Subcutaneous abdominal adipose tissue (tissue), 5 donors: ENCODE measurements at regions not wholly inside any gene's neighbourhood (a gene's known extent, or its start where the extent isn't known, plus 50 kb on each side); places are given as distances from the start of the nearest gene placed in this dataset.

ENCODE experiments used
- H3K27ac ChIP-seq: one replicate; pipeline ENCODE4 v1.7.0; 2013; ENCODE audit warnings: low read depth, mild to moderate bottlenecking, inconsistent platforms, low read length, moderate library complexity
- H3K27me3 ChIP-seq, 5 donors: one replicate each; pipeline ENCODE4 v1.7.0; 2013; ENCODE audit warnings: low read length in 5 of 5, inconsistent platforms in 1 of 5; ENCODE audit not compliant: control insufficient read depth in 5 of 5, insufficient read depth in 4 of 5
- H3K36me3 ChIP-seq, 5 donors: one replicate each; pipeline ENCODE4 v1.7.0; 2013; ENCODE audit warnings: low read length in 5 of 5; ENCODE audit not compliant: control insufficient read depth in 5 of 5, insufficient read depth in 5 of 5
- H3K4me1 ChIP-seq, 5 donors: one replicate each; pipeline ENCODE4 v1.7.0; 2013; ENCODE audit warnings: low read length in 5 of 5, mild to moderate bottlenecking in 3 of 5, moderate library complexity in 1 of 5; ENCODE audit not compliant: control insufficient read depth in 5 of 5, insufficient read depth in 5 of 5
- H3K4me3 ChIP-seq, 5 donors: one replicate each; pipeline ENCODE4 v1.7.0; 2013; ENCODE audit warnings: low read length in 5 of 5, low read depth in 1 of 5
- H3K9ac ChIP-seq, 5 donors: one replicate each; pipeline ENCODE4 v1.7.0; 2013; ENCODE audit warnings: low read length in 5 of 5, mild to moderate bottlenecking in 4 of 5, moderate library complexity in 3 of 5
- H3K9me3 ChIP-seq, 5 donors: one replicate each; pipeline ENCODE4 v1.7.0; 2013; ENCODE audit warnings: low read length in 5 of 5; ENCODE audit not compliant: control insufficient read depth in 5 of 5
- donor health status: healthy.
- donor health status: healthy.
- donor health status: healthy.
- donor health status: healthy.
- donor health status: healthy.

DNA sequence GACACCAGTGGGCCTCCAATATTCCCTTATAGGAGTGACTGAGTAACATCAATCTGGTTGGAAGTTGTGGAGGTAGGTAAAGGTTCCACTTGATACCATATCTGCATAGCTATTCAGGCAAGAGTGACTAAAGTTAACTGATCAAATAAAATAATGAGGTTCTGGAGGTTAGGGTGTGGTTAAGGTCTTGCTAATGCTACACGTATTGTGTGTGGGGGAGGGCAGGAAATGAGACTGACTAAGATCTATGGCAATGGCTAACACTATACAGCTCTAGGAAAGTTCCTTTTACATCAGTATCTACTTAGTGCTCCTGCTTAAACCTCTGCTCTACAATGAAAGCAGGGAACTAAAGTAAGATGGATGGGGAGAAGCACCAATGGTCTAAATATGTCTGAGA, 149.1 kb upstream of the MGAT5 start:
- Histone ChIP-seq H3K9me3 (no peaks in the 10 kb centered on the region), H3K9ac (no peak overlapping the region), H3K27me3 (no peaks in the 10 kb centered on the region), H3K36me3 (no peaks in the 10 kb centered on the region), H3K27ac (no peak overlapping the region), H3K4me3 (no peak overlapping the region), H3K4me1 (peaks cover 0 to 7% (median 0%) of the 10 kb centered on the region in 5 donors)

DNA sequence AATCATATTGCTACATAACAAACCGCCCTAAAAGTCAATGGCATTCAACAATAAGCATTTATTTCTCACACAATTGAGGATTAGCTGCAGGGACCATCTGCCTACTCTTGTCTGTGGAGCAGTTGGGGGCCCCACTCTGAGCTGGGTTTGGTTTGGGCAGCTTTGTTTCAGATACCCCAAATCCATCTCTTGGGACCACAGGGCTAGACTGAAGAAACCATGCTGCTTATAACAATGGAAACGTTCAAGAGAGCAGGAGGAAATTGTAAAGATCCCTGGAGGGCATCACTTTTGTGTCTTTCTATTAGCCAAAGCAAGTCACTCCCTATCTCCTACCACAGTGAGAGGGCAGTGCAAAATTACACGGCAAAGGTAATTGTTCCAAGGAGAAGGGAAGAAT, 146.5 kb upstream of the MGAT5 start:
- H3K4me1 ChIP-seq = peaks cover 0 to 7% (median 0%) of the 10 kb centered on the region in 5 donors
- no peak overlapping the region for H3K9ac ChIP-seq
- H3K27ac ChIP-seq = no peak overlapping the region
- H3K4me3 ChIP-seq = no peak overlapping the region
- no peaks in the 10 kb centered on the region for H3K36me3 ChIP-seq
- H3K9me3 ChIP-seq = peaks cover 0 to 10% (median 6%) of the 10 kb centered on the region in 5 donors
- H3K27me3 ChIP-seq = no peaks in the 10 kb centered on the region

- no peaks in the 10 kb centered on the region for H3K27me3 ChIP-seq
- H3K9ac ChIP-seq = no peak overlapping the region
- H3K4me1 ChIP-seq = peaks cover 0 to 7% (median 0%) of the 10 kb centered on the region in 5 donors
- H3K36me3 ChIP-seq = no peaks in the 10 kb centered on the region
- peaks cover 0 to 10% (median 6%) of the 10 kb centered on the region in 5 donors for H3K9me3 ChIP-seq
- no peak overlapping the region for H3K4me3 ChIP-seq
- no peak overlapping the region for H3K27ac ChIP-seq
Observed at GRCh38 chr2:134108113-134108512, 145.8 kb upstream of the MGAT5 start.

GRCh38 chr2:134109246-134109645, 144.6 kb upstream of the MGAT5 start:
- Histone ChIP-seq H3K36me3 (no peaks in the 10 kb centered on the region), H3K4me1 (peaks cover 0 to 3% (median 0%) of the 10 kb centered on the region in 5 donors), H3K27me3 (no peaks in the 10 kb centered on the region), H3K9me3 (peaks cover 0 to 10% (median 6%) of the 10 kb centered on the region in 5 donors), H3K9ac (no peak overlapping the region), H3K4me3 (no peak overlapping the region), H3K27ac (no peak overlapping the region)

- H3K27me3 ChIP-seq = no peaks in the 10 kb centered on the region
- H3K4me1 ChIP-seq = no peaks in the 10 kb centered on the region
- H3K9ac ChIP-seq = no peak overlapping the region
- no peak overlapping the region for H3K27ac ChIP-seq
- H3K36me3 ChIP-seq = no peaks in the 10 kb centered on the region
- no peak overlapping the region for H3K4me3 ChIP-seq
- peaks cover 0 to 10% (median 6%) of the 10 kb centered on the region in 5 donors for H3K9me3 ChIP-seq
Observed at GRCh38 chr2:134109725-134110124, 144.1 kb upstream of the MGAT5 start.

DNA sequence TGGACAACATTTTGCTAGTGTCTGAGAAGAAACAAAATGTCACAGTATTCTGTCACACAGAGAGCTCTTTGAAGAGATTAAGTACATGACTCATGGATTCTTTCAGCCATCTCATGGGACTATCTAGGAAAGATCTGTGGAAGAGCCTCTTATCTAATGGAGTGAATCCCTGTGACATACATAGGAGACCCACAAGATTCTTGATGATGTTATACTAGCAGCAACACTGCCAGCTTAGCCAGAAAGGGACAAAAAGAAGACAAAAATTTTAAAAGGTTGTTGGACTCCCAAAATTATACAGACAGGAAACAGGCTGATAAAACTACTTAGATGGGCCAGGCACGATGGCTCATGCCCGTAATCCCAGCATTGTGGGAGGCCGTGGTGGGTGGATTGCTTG, 143.3 kb upstream of the MGAT5 start:
- Histone ChIP-seq H3K9ac (no peak overlapping the region), H3K27me3 (no peaks in the 10 kb centered on the region), H3K9me3 (peaks cover 0 to 10% (median 6%) of the 10 kb centered on the region in 5 donors), H3K4me3 (no peak overlapping the region), H3K36me3 (no peaks in the 10 kb centered on the region), H3K27ac (no peak overlapping the region), H3K4me1 (no peaks in the 10 kb centered on the region)

GRCh38 chr2:134117676-134118075, 136.2 kb upstream of the MGAT5 start:
- H3K4me1 ChIP-seq = peaks cover 6 to 36% (median 27%) of the 10 kb centered on the region in 5 donors
- H3K9me3 ChIP-seq = no peaks in the 10 kb centered on the region
- H3K27ac ChIP-seq = no peak overlapping the region
- H3K4me3 ChIP-seq = no peak overlapping the region
- no peak overlapping the region for H3K9ac ChIP-seq
- no peaks in the 10 kb centered on the region for H3K27me3 ChIP-seq
- H3K36me3 ChIP-seq = no peaks in the 10 kb centered on the region

DNA sequence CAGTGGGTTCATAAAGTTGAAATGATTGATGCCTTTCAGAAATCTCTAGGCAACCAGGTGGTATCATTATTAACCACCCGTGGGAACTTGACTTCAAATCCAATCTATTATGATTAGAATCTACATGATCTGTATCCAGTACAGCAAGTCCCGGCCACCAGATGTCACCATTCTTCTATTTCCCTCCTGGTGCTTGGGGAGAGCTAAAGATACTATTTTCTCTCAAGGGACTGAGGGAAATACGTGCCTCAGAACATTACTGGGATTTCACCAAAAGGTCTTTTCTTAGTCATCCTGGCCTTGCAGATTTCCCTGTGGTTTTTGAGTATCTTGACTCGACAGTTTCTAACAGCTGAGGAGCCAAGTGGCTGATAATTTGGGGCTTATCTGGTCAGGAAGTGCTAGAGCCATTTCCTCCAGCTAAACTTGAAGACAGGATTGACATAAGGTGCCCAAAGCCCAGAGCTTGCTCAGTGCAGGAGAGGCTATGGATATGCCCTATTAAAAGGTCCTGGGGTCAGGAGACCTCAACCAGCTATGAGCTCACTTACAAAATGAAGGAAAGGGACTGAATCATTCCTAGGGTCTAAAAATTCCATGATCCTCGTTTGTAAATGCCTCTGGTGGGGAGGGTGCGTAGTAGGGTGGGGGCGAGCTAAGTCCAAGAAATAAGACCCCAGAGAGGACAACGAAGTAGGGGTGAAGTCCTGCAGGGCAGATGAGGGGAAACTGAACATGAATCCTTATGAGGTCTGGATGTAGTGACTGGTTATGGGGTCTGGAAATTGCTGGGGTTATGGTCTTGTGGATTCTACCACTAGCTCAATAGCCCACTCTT, 135.4 kb upstream of the MGAT5 start:
- Histone ChIP-seq H3K9me3 (no peaks in the 10 kb centered on the region), H3K4me3 (peak overlapping the region; percentile 4 to 88 (median 49)), H3K4me1 (peaks cover 10 to 45% (median 27%) of the 10 kb centered on the region in 5 donors), H3K27ac (peak overlapping the region; percentile 45), H3K9ac (peak overlapping the region in 1 of 5 donors; percentile 35), H3K36me3 (no peaks in the 10 kb centered on the region), H3K27me3 (no peaks in the 10 kb centered on the region)

DNA sequence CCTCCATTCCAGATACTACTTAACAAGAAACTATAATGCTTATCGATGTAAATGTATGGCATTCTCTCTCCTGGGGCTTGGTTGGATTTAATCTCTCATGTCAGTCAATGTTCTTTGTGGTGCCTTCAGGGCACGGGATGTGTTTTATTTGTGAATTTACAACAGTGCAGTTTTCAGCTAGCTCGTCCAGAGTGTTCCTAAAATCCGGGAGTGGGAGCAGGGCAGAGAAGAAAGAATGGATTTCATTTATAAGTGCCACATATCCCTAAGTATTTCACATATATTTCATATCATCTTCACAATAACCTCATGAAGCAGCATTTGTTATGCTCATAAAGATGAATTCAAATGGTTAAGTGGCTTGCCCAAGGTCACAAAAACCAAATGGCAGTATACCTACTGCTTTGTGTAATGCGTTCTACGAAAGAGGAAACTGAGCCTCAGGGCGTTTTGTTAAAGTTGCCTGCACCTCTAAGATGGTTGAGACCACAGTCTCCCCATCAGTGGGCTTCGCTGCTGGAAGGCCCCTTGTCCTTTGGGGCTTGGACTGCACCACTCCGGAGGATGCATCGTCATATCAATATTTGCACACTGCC, 134.7 kb upstream of the MGAT5 start:
- Histone ChIP-seq H3K9me3 (no peaks in the 10 kb centered on the region), H3K36me3 (no peaks in the 10 kb centered on the region), H3K4me3 (peak overlapping the region; percentile 66 to 88 (median 80)), H3K27ac (peak overlapping the region; percentile 45), H3K4me1 (peaks cover 10 to 51% (median 31%) of the 10 kb centered on the region in 5 donors), H3K9ac (peak overlapping the region in 2 of 5 donors; percentile 38 to 81), H3K27me3 (no peaks in the 10 kb centered on the region)

DNA sequence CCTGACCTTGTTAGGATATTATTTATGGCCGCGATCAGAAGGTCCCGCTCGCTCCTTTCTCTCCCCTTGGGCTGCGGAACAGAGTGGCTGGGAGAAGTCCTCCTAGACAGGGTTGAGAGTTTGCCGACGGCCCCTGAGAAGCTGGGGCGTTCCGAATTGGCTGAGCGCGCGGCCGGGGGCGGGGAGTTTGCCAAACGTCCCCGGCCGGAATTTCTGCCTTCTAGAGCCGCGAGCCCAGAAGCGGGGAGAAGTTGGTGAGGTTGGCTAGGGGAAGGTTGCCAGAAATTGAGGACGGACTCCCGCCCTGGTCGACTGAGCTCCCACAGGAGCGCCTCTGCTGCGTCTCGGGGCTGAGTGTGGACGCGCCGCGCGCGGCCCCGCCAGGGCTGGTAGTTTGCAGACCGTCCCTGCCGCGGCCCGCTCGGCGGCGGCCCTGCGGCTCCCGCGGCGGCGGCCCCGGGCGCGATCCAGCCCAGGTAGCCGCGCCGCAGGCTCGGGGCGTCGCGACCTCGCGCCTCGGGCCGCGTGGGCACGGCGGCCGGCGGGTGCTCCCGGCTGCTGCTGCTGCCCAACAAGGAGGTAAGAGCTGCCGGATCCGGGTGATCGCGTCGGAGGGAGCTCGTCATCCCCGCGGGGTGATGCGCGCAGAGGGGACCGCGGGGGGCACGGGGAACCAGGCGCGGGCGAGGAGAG, 134.0 kb upstream of the MGAT5 start:
- Histone ChIP-seq H3K4me1 (peaks cover 10 to 55% (median 34%) of the 10 kb centered on the region in 5 donors), H3K36me3 (no peaks in the 10 kb centered on the region), H3K27me3 (no peaks in the 10 kb centered on the region), H3K9ac (peak overlapping the region in 4 of 5 donors; percentile 73 to 81 (median 77)), H3K9me3 (no peaks in the 10 kb centered on the region), H3K4me3 (peak overlapping the region; percentile 66 to 88 (median 80)), H3K27ac (peak overlapping the region; percentile 70)
